Superior temporal gyrus (tissue), 1 donor: ENCODE measurements at regions not wholly inside any gene's neighbourhood (a gene's known extent, or its start where the extent isn't known, plus 50 kb on each side); places are given as distances from the start of the nearest gene placed in this dataset.
"Not testable (repeated sequence)": the region's sequence is repeated elsewhere in the genome, so short reads cannot be mapped to it uniquely, and the experiment has no call there.

Experiments
- DNase-seq: peaks from one replicate; pipeline ENCODE4 v3.0.0-alpha.2; 2016; ENCODE audit errors: extremely low spot score

DNA sequence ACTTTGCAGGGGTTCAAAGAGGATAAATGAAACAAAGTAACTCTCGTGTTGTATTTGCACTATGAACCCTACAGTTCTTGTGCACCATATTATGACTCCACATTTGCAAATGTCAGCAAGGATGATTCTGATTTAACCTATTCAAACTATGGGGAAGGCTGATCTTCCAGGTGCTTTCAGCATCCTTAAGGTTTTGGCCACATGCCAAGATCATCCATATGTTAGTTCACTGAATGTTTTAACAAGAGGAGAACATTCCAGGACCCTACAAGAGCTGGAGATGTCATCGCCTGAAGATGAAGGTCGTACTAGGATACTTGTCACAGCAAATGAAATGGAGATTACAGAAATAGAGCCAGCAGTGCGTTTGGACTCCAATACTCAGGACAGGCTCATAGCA is 114.2 kb downstream of the DHRS2 start:
- no peak for DNase-seq

GRCh38 chr14:23751616-23752015 is 115.5 kb downstream of the DHRS2 start:
- no peak for DNase-seq

DNA sequence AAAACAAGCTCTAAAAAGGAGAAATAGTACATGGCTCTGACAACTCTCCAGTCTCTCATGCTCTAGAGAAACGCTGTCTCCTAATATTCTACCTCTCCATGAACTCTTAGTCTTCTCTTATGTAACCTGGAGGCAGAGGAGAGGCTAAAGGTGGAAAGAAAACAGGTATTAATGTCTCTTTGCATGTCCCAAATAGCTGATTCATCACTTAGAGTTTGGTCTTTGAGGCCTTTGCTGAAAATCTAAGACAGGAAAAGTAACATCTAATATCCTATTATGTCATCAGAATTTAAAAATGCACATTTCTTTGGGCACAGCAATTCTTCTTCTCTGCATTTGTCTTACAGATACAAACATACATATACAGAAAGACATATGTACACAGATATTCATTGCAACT is 127.2 kb downstream of the DHRS2 start:
- no peak for DNase-seq

DNA sequence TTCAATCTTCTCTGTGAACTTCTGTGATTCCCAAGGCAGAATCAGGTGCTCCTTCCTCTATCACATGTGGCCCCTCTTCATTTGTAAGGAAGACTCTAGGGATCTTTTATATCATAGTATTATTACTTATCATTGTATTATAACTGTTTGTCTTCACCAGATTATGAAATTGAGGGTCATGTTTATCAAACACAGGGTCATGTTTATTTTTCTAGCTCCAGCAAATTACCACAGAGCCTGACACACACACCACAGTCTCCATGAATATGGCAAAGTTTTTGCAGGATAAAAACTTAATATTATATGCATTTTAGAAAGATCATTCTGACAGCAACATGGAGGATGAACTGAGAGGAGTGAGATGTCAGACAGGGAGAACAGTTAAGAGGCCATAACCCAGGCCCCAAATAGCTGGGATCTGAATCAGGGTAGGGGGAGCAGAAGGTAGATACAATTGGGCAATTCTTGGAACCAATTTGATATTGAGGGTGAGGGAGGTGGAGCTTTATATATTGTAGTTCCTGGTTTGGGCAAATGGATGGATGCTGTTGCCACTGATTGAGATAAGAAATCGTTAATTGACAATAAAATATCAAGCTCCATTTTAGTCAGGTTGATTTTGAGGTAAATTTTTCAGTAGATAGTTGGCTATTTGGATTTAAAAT is 130.7 kb downstream of the DHRS2 start:
- no peak for DNase-seq

DNA sequence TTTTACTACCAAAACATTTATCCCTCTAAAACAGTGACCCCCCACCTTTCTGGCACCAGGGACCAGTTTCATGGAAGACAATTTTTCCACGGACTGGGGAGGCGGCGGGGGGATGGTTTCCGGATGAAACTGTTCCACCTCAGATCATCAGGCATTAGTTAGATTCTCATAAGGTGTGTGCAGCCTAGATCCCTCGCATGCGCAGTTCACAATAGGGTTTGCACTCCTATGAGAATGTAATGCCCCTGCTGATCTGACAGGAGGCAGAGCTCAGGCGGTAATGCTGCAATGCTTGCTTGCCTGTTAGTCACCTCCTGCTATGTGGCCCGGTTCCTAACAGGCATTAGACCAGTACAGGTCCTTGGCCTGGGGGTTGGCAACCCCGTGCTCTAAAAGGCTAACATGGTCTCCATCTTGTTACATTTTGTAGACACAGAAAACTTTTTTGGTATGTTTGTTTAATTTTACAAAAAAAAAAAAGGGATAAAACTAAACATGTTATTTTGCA is 133.1 kb downstream of the DHRS2 start:
- not testable (repeated sequence) for DNase-seq

DNA sequence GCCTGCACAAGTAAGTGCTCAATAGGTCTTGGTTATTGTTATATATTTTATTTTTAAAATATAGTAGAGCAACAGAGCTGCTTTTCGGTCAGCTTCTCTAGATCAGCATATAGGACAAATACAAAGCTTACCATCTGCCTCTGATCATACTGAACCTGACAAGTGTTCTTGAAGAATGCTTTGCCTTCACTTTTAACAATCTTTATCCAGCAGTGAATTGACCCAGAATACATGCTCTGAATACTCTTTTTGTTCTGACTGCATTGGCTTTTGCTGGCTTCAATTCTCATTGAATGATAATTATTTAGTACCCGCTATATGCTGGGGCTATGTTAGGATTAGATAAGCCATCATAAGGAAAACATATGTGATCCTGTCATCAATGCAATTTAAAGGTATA is 137.8 kb downstream of the DHRS2 start:
- DNase-seq: no peak

- no peak for DNase-seq
Measured at GRCh38 chr14:23776296-23776695, 140.1 kb downstream of the DHRS2 start.

- DNase-seq: no peak
Measured at GRCh38 chr14:23785208-23785607, 149.0 kb downstream of the DHRS2 start.

DNA sequence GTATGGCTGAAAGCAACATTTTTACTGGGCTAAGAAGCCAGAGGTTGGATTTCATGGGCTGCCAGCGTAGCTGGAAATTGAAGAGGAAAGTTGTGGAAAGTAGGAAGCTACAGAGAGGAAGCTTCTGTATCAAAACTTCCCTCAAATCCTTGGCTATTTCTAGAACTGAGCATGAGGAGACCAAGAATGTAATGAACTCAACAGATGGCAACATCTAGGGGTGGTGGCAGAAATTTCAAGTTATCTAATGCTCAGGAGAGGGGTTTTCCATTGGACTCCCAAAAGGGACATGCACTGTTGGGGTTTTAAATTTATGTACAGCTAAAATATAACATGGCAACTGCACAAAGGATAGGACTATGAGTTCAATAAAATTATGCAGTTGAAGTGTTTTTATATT is 151.3 kb downstream of the DHRS2 start:
- no peak for DNase-seq

DNA sequence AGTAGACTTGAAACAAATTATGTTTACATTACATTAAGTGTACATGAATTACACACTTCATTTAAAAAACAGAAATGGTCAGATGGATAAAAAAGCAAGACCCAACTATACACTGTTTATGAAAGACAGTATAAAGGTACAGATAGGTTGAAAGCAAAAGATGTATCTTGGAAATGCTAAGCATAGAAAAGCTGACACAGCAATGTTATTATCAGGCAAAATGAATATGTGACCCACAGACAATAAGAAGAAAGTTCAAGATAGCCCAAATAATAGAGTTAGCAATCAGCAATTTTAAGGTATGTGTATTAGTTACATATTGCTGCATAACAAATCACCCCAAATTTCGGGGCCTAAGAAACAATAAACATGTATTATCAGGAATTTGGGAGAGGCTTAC is 153.5 kb downstream of the DHRS2 start:
- DNase-seq: no peak

DNA sequence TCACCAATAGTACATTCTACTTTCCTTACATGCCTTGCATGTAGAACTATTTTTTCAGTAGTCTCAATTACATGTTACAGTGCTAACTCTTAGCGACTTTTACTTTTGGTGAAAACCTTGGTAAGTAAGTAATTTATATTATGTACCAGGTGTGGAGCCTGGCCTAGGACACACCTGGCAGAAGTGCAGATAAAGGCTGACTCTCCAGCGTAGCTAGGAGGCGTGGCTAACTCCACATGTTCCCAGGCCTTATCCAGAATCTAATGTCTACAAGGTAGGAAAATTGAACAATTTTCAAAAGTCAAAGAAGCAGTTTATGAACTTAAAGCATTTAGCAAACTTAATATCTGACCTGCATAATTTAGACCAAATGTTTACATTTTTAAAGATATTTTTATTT is 157.4 kb downstream of the DHRS2 start:
- DNase-seq: no peak

DNA sequence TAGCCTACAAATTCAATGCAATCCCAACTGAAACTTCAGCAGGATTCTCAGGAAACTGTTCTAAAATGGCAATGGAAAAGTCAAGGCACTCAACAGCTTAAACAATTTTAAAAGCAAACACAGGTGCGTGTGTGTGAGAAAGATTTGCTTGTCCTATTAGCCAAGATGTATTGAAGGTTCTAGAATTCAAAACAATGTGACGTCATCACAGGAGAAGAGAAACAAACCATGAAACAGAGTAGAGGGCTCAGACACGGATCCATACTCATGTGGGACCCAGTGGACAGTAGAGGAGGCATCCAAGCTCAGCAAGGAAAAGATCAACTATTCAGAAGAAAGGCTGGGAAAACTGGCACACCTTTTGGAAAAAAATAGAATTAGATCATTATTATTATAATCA is 152.8 kb upstream of the DHRS4 start:
- no peak for DNase-seq

DNA sequence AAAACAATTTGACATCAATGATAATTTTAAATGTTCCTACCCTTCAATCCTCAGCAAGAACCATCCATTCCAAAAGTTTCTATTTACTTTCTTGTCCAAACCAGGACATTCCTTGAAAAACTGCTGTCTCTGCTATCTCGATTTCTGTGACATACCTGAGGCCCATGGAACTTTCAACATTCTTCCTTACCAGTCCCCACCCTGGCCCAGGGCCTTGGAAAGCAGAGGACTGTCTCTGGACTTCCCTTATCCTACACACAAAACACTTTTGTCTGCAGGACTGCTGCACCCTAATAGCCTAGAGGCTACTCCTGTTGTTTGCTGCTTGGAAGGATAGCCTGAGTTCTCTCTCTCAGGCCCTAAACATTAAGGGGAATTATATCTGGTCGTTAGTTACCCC is 151.8 kb upstream of the DHRS4 start:
- no peak for DNase-seq

GRCh38 chr14:23804817-23805216 is 148.8 kb upstream of the DHRS4 start:
- DNase-seq: no peak

GRCh38 chr14:23805761-23806160 is 147.8 kb upstream of the DHRS4 start:
- no peak for DNase-seq

DNA sequence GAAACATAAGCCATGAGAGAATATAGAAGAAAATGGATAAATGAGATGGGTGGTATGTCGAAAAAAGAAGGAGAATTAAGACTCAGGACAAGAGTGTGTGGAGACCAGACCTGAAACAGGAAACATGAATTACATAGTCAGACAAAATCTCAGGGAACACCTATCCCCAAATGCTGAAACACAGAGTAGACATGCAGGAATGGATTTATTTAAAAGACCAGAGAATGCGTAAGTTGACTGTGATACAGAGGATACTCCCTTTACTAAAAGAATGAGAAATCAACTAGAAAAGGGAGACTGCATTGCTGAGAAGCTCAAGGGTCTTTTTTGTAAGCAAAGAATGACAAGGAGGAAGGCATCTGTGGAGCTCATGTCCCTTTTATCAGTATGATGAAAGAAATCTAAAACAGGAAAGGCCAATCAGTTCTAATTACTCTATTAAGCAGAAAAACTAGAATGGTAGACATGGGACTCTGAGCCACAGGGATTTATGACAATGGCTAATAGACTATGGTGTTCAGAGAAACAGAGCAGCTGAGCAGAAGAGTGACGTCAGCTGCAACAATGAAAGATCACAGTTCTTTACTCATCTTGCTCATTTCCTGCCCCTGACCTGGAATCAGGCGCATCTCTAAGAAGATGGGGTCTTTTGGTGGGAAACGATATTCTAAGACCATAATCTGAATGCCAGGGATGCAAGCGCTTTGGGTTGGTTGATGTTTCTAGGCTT is 138.9 kb upstream of the DHRS4 start:
- no peak for DNase-seq

- no peak for DNase-seq
Measured at GRCh38 chr14:23816371-23816770, 137.2 kb upstream of the DHRS4 start.

GRCh38 chr14:23817164-23817767 is 136.3 kb upstream of the DHRS4 start:
- DNase-seq: no peak

DNA sequence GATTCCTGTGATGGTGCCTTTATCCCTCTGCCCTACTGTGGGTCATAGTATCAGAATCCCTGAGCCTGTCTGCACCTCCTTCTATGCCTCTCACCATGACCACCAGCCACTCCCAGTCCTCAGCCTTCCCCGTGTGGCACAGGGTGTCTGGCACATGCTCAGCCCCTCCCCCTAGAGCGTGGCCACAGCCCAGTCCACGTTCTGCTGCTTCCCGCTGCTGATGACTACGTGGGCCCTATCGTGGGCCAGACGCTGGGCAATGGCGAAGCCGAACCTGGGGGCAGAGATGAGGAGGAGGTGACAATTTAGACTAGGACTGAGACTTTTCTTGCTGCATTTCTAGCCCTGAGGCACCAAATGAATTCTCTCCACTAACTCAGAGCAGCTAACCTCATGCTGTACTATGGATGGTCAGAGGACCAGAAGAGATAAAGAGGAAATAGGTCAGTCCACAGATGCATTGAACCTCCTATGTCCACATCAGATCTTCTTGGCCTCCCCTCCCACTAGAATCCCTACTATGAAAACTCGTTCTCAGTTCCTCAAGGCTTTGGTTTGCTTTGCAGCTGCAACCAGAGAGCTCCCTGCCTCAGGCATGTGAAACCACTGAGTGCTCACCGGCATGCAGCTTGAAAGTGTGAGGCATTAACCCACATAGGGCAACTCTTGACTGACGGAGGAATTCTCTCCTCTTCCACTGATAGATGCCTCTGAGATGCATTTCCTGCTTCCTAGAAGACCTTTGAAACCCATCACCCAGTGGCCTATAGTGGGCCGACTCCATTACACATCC is 126.3 kb upstream of the DHRS4 start:
- no peak for DNase-seq

GRCh38 chr14:23828001-23828400 is 125.6 kb upstream of the DHRS4 start:
- DNase-seq: no peak

DNA sequence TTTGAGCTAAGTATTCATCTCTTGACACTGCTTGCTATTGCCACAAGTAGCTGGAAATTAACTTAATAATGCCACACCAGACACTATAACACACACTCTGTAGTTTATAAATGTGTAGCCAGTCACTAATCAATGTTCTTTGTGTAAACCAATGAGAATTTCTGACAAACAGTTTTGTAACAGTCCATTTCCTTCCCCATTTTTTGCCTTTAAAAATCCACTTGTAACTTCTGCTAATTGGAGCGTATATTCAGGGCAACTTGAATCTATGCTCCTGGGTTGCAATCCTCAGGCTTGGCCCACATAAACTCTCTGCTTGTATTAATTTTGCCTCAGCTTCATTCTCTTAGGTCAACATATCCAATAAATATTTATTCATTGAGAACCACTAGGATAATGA is 125.0 kb upstream of the DHRS4 start:
- DNase-seq: no peak

- no peak for DNase-seq
Measured at GRCh38 chr14:23829736-23830471, 123.7 kb upstream of the DHRS4 start.
